GM19328 (cell line): ENCODE measurements at regions not wholly inside any gene's neighbourhood (a gene's known extent, or its start where the extent isn't known, plus 50 kb on each side); places are given as distances from the start of the nearest gene placed in this dataset.
"Not testable (repeated sequence)": the region's sequence is repeated elsewhere in the genome, so short reads cannot be mapped to it uniquely, and the experiment has no call there.

ENCODE experiments used
- ATAC-seq: cut with Tn5 transposase; IDR thresholded peaks from one replicate; pipeline ENCODE4 v1.9.1; 2021; ENCODE audit warnings: mild to moderate bottlenecking, moderate library complexity; ENCODE audit not compliant: unreplicated experiment

DNA sequence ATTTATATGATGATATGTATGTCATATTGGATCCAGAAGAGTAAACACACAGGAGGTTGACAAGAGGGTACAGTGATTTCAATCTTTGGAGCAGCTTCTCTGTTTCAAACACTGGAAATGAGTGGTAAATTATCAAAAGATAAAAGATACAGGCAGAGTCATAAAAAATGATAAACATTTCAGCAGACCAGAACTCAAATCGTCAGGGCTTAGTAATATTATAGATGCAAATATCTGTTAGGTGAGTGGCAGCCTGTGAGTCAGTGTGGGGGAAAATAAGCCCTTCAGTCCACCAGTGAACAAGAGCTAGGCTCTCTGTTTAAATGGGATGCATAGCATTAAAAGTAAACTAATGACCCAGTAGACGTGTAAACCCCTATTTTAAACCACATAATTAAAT lies 1378.1 kb downstream of the EFNA5 start:
- ATAC-seq: no peak

DNA sequence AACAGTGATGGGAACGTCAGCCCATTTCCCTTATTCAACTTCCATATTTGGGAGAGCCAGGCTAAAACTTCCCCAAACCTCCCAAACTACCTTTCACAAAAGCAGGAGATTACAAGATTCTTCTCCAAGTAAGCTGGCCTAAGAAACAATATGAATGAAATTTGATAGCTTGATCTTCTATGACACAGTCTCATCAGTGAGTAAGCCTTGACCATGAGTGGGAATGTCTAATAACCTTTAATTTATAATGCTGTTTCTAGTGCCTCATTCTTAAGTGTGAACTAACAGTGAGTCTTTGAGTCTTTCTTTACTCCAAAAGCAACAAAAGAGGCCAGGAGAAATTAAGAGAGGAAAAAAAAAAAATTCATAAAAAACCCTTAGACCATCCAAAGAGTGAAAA lies 1379.9 kb downstream of the EFNA5 start:
- ATAC-seq: no peak

DNA sequence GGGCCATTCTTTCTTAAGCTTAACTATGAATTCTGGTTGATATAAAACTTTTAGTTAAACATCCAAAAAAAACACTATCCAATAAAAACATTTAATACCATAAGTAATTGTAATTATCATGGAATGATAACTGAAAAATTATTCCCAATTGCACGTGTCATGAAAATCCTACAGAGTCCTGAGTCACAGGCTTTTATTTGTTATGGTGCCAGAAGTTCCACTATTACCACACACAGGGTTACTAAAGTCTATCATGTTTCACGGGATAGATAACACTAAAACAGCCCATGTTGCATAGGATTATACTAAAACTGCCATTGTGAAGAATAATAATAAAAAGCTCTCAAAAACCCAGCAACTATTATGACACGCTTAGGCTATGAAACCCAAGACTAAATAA lies 1381.8 kb downstream of the EFNA5 start:
- ATAC-seq: no peak

DNA sequence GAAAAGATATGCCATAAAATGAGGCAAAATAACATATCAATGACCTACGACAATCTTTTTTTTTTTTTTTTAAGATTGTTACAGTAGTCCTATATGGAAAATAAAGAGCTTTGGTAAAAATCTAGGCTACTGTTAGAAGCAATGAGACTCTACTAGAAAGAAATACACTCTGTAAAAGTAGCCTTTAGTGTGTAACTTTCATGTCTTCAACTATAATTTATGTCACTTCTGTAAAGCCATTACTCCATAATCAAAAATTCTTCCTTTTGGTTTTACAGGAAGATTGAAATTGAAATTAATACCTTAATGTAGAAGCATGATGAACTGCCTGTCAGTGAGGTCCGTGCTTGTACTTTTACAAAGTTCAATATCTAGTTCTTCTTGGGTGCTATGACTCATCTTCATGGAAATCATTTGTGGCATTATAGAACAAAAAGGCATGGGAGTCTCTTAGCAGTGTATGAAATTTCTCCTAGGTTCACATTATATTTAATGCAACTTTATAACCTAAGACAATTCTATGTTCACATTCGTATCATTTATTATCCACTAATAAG lies 1393.1 kb downstream of the EFNA5 start:
- ATAC-seq: no peak

DNA sequence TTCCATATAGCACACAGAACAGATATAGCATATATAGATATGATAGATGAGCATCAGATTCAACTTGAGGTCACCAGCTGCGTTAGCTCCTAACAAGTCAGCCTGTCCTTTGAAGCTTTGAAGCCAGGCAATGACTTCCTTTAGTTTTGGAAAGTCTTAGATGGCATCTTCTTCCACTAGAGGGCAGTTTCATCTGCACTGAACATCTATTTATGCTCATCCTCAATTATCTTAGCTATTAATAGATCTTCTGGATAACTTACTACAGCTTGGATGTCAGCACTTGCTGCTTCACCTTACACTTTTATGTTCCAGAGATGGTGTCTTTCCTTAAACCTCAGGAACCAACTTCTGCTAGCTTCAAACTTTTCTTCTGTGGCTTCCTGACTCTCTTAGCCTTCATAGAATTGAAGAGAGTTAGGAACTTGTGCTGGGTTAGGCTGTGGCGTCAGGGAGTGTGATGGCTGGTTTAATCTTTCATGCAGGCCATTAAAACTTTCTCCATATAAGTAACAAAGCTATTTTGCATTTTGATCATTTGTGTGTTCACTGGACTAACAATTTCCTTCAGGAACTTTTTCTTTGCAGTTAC lies 1401.4 kb downstream of the EFNA5 start:
- ATAC-seq: no peak

DNA sequence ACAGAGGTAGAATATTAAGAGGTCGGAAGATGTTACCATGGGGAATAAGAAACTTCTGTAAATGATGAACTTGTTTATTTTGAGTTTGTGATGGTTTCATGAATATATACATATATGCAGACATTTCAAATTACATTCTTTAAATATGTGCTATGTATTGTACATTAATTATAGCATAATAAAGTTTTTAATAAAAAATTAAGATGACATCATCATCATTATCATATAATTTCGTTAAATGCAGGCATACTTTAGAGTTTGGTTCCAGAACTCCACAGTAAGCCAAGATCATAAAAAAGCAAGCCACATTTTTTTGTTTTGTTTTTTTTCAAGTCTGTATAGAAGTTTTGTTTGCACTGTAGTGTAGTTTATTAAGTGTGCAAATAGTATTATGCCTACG lies 1403.5 kb downstream of the EFNA5 start:
- no peak for ATAC-seq

DNA sequence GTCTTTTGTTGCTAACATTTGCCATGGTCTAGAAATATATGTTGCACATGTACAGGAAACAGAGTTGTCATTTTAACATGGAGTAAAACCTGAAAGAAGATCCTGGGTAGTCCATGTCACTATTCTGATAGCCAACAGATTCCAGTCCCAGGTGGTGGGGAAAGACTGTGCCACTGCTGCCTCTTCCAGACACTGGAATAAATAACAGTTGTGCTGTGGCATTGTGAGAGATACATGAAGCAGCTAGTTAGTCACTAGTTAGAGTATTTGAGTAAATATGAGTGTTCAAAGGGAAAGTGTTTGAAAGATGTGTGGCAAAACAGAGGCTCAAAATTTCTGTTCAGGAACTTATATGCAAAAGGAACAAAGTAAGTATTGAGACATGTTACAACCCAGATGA lies 1408.3 kb downstream of the EFNA5 start:
- ATAC-seq: no peak

DNA sequence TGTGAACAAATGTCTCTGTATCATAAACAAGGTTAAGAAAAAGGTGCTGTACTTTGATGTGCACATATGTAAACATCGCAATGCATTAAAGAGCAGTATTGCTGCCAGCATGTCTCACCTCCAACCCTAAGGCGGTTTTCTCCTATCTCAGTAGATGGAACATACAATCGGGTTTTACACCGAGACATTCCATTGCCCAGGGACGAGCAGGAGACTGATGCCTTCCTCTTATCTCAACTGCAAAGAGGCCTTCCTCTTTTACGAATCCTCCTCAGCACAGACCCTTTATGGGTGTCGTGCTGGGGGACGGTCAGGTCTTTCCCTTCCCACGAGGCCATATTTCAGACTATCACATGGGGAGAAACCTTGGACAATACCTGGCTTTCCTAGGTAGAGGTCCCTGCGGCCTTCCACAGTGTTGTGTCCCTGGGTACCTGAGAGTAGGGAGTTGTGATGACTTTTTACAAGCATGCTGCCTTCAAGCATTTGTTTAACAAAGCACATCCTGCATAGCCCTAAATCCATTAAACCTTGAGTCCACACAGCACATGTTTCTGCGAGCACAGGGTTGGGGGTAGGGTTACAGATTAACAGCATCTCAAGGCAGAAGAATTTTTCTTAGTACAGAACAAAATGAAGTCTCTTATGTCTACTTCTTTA lies 1411.2 kb downstream of the EFNA5 start:
- ATAC-seq: not testable (repeated sequence)

DNA sequence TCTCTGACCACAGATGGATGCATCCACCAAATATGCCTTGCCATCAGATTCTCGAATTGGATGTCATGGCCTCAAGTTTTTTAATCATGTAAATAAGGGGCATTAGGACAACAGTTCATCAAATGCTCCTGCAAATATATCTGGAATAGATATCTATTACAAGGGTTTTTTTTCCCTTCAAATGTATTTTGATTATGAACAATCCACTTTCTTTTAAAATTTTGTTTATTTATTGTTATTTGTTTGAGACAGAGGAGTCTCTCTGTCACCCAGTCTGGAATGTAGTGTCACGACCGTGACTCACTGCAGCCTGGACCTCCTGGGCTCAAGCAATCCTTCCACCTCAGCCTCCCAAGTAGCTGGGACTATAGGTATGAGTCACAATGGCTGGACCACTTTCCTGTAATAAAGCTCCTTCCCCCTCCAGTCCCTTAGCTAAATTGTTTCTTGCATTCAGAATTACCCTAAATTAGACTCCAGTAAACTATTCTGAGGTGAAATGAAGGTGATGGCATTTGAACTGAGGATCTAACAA lies 1412.1 kb downstream of the EFNA5 start:
- ATAC-seq: no peak

DNA sequence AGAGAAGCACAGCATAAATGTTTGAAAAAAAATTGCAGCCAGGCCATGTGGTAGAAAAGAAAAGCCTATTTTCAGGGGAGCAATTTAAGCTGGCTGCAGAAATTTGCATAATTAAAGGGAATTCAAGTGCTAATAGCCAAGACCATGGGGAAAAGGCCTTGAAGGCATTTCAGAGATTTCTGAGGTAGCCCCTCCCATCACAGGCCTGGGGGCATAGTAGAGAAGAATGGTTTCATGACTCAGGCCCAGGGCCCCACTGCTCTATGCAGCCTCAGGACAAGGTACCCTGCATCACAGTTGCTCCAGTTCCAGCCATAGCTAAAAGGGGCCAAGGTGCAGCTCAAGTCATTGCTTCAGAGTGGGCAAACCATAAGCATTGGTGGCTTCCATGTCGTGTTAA lies 1416.0 kb downstream of the EFNA5 start:
- no peak for ATAC-seq

DNA sequence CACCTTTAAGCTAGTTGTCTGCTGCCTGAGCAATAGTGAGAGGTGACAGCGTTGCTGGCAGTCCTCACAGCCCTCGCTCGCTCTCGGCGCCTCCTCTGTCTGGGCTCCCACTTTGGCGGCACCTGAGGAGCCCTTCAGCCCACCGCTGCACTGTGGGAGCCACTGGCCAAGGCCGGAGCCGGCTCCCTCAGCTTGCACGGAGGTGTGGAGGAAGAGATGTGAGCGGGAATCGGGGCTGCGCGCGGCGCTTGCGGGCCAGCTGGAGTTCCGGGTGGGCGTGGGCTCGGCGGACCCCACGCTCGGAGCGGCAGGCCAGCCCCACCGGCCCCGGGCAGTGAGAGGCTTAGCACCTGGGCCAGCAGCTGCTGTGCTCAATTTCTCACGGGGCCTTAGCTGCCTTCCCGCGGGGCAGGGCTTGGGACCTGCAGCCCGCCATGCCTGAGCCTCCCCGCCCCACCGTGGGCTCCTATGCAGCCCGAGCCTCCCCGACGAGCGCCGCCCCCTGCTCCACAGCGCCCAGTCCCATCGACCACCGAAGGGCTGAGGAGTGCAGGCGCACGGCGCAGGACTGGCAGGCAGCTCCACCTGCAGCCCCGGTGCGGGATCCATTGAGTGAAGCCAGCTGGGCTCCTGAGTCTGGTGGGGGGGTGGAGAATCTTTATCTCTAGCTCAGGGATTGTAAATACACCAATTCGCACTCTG lies 1424.5 kb downstream of the EFNA5 start:
- not testable (repeated sequence) for ATAC-seq

DNA sequence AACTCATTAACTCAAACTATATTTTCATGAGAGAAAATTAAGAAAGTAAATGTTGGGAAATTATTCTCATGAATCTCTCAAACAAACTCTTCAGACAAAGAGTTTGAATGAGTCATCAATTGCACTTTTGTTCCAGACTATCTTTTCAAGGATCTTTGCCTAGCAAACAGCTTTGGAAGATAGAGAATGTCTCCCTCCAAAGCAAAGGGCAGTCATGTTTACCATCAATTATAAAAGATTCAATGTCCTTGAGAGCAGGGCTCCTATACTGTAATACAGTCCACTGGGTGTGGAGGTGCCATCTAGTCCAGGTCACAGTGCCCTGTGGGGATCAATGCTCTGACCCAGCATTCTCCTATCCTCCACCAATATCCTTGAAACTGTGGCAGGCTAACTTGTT lies 1429.3 kb downstream of the EFNA5 start:
- ATAC-seq: no peak

DNA sequence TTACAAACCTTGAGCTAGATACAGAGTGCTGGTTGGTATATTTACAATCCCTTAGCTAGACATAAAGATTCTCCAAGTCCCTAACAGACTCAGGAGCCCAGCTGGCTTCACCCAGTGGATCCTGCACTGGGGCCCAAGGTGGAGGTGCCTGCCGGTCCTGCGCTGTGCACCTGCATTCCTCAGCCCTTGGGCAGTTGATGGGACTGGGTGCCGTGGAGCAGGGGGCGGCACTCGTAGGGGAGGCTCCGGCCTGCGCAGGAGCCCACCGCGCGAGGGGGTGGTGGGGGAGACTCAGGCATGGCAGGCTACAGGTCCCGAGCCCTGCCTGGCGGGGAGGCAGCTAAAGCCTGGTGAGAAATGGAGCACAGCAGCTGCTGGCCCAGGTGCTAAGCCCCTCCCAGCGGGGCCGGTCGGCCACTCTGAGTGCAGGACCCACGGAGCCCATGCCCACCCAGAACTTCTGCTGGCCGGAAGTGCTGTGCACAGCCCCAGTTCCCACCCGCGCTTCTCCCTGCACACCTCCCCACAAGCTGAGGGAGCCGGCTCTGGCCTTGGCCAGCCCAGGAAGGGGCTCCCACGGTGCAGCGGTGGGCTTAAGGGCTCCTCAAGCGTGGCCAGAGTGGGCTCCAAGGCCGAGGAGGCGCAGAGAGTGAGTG lies 1464.7 kb downstream of the EFNA5 start:
- ATAC-seq: no peak

DNA sequence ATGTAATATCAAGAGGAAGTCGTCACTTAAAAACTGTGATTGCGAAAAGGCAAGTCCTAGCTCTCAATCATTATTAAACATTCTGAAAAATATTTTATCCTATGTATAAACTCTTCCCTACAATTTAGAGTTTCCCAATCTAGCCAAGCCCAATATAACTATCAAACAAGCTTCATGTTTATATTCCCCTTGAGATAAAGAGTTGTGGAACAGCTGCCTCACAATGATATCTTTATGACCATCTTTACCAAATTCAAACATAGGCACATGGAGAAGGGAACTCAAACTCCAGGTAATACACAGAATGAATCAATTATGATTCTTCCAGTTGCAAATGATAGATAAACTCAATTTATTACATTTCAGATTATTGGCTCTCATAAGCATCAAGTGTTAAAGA lies 1468.7 kb downstream of the EFNA5 start:
- ATAC-seq: no peak

DNA sequence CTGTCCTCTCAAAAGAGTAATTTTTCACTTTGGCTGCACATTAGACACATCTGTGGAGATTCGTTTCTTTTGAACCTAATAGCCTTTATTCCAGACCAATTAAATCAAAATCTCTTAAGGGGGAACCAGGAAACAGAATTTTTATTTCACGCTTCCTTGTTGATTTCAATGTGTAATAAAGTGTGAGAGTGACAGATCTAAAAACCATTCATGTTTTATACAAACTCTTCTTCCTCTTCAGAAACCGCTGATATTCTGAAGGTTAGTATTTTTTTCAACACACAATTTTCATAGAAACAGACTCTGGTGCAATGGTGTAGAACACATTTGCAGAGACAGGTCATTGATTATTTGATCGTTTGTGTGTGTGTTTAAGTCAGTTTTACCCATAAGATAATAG lies 1469.8 kb downstream of the EFNA5 start:
- no peak for ATAC-seq

DNA sequence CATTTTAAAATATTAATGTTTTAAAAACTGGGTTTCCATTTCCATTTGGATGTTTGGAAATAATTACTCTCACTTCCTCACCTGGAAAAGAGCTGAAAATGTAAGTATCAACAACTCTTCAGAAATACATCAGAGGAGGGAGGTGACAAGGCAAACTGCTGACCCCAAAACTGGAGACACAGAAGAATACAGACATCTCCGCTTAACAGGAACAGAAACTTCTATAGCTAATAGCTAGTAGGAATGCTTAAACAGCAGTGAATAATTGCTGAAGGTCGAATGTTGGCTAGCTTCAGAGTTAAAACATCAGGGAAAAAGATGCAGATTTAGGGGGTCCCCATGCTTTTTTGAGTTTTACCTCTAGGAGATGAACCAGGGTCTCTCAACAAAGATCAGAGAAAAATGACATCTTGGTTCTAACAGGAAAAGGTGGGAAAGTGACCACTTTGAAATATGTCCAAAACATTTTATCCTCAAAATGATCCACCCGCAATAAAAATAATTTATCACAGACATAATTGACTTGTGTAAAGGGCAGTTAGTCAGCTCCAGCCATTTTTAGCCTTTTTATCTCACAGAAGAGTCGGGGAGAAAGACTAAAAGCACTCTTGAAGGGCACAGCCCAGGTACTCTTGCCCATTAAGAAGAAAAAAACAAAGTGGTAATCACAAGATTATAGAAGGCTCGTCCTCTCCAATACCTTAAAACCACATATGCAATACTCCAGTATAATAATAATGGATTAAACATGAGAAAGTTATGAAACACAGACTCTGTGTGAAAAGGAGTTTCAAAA lies 1474.9 kb downstream of the EFNA5 start:
- no peak for ATAC-seq

DNA sequence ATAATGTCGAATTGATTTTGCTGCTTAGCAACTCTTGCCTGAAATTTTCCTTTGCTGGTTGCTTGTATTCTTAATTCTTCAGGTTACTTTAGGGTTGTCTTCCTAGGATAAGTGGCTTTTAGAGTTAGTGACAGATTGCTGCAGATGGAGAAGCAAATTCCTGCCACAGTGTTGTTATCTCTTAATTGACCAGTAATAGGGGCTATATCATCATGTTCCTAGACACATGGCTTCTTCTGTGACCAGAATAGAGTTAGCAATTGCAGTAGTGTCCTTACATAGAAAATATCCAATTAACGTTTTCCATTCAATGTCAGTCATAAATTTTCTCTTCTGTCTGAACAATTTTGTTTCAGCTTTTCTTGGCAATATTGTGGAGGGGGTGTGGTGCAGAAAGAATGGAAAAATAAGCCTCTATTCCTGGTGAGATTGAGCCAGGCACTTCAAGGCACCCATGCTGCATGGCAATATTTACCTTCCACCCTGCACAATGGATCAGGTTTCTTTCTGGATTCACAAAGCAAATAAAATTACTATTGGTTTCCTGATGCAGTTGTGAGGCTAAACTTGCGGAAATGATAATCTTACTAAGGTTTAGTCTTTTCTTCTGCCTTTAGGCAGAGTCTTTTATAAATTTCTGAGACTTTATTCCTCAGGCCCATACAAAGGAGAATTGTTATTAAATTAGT lies 1481.5 kb downstream of the EFNA5 start:
- ATAC-seq: no peak

DNA sequence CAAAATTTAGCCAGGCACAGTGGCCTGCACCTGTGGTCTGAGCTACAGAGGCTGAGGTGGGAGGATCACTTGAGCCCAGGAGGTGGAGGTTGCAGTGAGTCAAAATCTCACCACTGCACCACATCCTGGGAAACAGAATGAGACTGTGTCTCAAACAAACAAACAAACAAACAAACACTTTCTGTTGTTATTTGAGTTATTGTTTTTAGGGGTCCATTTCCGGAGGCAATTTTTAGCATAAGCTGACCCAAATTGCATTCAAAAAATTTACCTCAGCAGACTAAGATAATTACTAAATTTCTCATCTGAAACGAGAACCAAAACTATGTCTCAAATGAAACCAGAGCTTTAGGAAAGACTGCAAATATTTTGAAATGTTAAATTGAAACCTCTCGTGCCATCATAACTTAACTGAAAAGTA lies 1485.1 kb downstream of the EFNA5 start:
- ATAC-seq: no peak

DNA sequence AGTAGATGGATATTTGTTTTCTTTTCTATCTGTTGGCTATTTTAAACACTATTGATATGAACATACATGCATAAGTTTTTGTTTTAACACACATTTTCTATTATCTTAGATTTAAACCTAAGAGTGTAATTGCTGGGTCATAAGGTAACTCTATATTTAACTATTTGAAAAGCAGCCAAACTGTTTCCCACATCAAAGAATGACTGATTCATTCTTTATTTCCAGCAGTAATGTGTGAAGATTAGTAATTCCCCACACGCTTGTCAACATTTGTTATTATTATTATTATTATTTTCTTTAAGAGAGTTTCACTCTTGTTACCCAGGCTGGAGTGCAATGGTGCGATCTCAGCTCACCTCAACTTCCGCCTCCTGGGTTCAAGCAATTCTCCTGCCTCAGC lies 1495.8 kb downstream of the EFNA5 start:
- ATAC-seq: no peak
